A673 (cell line): ENCODE measurements at regions not wholly inside any gene's neighbourhood (a gene's known extent, or its start where the extent isn't known, plus 50 kb on each side); places are given as distances from the start of the nearest gene placed in this dataset.
A peak's percentile ranks its signal among the peaks of the same experiment; 100 is the strongest.

ENCODE experiments used
- BruUV-seq: library from RNA; stranded (reverse); fragments of 400-500 nt; replicated peaks from 2 replicates; lab custom pipeline; 2021; lab: Mats Ljungman, UMichigan
- CTCF ChIA-PET: fragments of 300-600 bp; sonication (Branson Sonifier 250); formaldehyde crosslinking; loops from one replicate; lab custom pipeline; 2022; ENCODE audit warnings: antibody characterized with exemption; lab: Charles Lee
- POLR2A ChIA-PET: fragments of 300-600 bp; sonication (Branson Sonifier 250); formaldehyde crosslinking; loops from one replicate; lab custom pipeline; 2022; ENCODE audit warnings: antibody characterized with exemption; ENCODE audit not compliant: low non-redundant PET; lab: Charles Lee
- DNase-seq: peaks from one replicate; pipeline ENCODE4 v3.0.0-alpha.2; 2015; ENCODE audit warnings: low spot score
- H3K27ac ChIP-seq: fragments of 200-600 bp; sonication (generic); 2 replicates; pipeline ENCODE4 v1.5.1; 2016; ENCODE audit warnings: mixed run types, low read depth, mild to moderate bottlenecking, mixed read lengths, antibody characterized with exemption, low read length; ENCODE audit not compliant: poor library complexity, severe bottlenecking
- H3K27me3 ChIP-seq: fragments of 200-600 bp; sonication (generic); replicated peaks from 2 replicates; pipeline ENCODE4 v1.6.1; 2017; ENCODE audit warnings: mixed run types, low read depth, mild to moderate bottlenecking, mixed read lengths, antibody characterized with exemption, low read length; ENCODE audit not compliant: insufficient read depth, poor library complexity
- H3K36me3 ChIP-seq: fragments of 200-600 bp; sonication (generic); 2 replicates; pipeline ENCODE4 v1.6.1; 2016; ENCODE audit warnings: mixed run types, mild to moderate bottlenecking, mixed read lengths, antibody characterized with exemption, low read length; ENCODE audit not compliant: insufficient read depth, poor library complexity, severe bottlenecking
- H3K4me1 ChIP-seq: fragments of 200-600 bp; sonication (generic); 2 replicates; pipeline ENCODE4 v1.6.1; 2017; ENCODE audit warnings: mixed run types, mild to moderate bottlenecking, mixed read lengths, antibody characterized with exemption, low read length; ENCODE audit not compliant: insufficient read depth, poor library complexity, severe bottlenecking
- H3K4me3 ChIP-seq: fragments of 200-600 bp; sonication (generic); 2 replicates; pipeline ENCODE4 v1.5.1; 2016; ENCODE audit warnings: low read depth, mixed run types, mild to moderate bottlenecking, mixed read lengths, low read length; ENCODE audit not compliant: poor library complexity, severe bottlenecking
- H3K9me3 ChIP-seq: fragments of 200-600 bp; sonication (generic); 2 replicates; pipeline ENCODE4 v1.6.1; 2016; ENCODE audit warnings: mixed run types, low read depth, mild to moderate bottlenecking, mixed read lengths, antibody characterized with exemption, low read length; ENCODE audit not compliant: poor library complexity, severe bottlenecking
- CTCF ChIP-seq: fragments of 300-800, 200-600 bp; sonication (generic); conservative IDR thresholded peaks from 2 replicates; pipeline ENCODE4 v1.5.1; 2017; ENCODE audit warnings: low read depth, mild to moderate bottlenecking, antibody characterized with exemption, low read length, moderate library complexity, mixed read lengths
- EZH2 ChIP-seq: fragments of 200-600 bp; sonication (generic); IDR thresholded peaks from 2 replicates; pipeline ENCODE4 v1.6.1; 2017; ENCODE audit warnings: borderline replicate concordance, low read depth, mild to moderate bottlenecking, mixed read lengths, antibody characterized with exemption, low read length; ENCODE audit not compliant: poor library complexity, severe bottlenecking
- intact Hi-C: fragments of 100-400 bp; cut with micrococcal nuclease; formaldehyde crosslinking; loops from one replicate; pipeline ENCODE4 v1.10.0; 2022; ENCODE audit not compliant: unreplicated experiment

- Histone ChIP-seq H3K36me3 (no peaks in the 10 kb centered on the region), H3K27ac (no peak overlapping the region), H3K27me3 (no peaks in the 10 kb centered on the region), H3K4me1 (peaks cover 4% of the 10 kb centered on the region), H3K4me3 (no peak overlapping the region), H3K9me3 (no peaks in the 10 kb centered on the region)
- BruUV-seq, result no TSS peak
- ChIA-PET POLR2A (no interaction called here), CTCF (no interaction called here)
- no peak for TF ChIP-seq CTCF
- DNase-seq, result no peak
- intact Hi-C loops, result no loop called here
Observed at GRCh38 chr3:16798738-16799137, 86.0 kb upstream of the PLCL2 start.

- H3K9me3 ChIP-seq, result no peaks in the 10 kb centered on the region
- no peak overlapping the region for H3K4me3 ChIP-seq
- ChIA-PET POLR2A (no interaction called here), CTCF (no interaction called here)
- no peaks in the 10 kb centered on the region for H3K27me3 ChIP-seq
- no peak for TF ChIP-seq EZH2
- no peak for TF ChIP-seq CTCF
- H3K36me3 ChIP-seq, result no peaks in the 10 kb centered on the region
- intact Hi-C loops, result no loop called here
- no peak overlapping the region for H3K27ac ChIP-seq
- BruUV-seq, result no TSS peak
- peaks cover 4% of the 10 kb centered on the region for H3K4me1 ChIP-seq
- no peak for DNase-seq
Observed at GRCh38 chr3:16800361-16800760, 84.4 kb upstream of the PLCL2 start.

- no peaks in the 10 kb centered on the region for H3K36me3 ChIP-seq
- POLR2A ChIA-PET, result no interaction called here
- no peak overlapping the region for H3K4me3 ChIP-seq
- CTCF ChIA-PET, result no interaction called here
- TF ChIP-seq CTCF, result no peak
- no peak for TF ChIP-seq EZH2
- peaks cover 4% of the 10 kb centered on the region for H3K4me1 ChIP-seq
- no peaks in the 10 kb centered on the region for H3K9me3 ChIP-seq
- DNase-seq, result peak; percentile 24
- H3K27ac ChIP-seq, result no peak overlapping the region
- intact Hi-C loops, result no loop called here
- no TSS peak for BruUV-seq
- no peaks in the 10 kb centered on the region for H3K27me3 ChIP-seq
Observed at GRCh38 chr3:16801223-16801622, 83.5 kb upstream of the PLCL2 start.
